ENCODE measurements at regions not wholly inside any gene's neighbourhood (a gene's known extent, or its start where the extent isn't known, plus 50 kb on each side); places are given as distances from the start of the nearest gene placed in this dataset.
"Not testable (repeated sequence)": the region's sequence is repeated elsewhere in the genome, so short reads cannot be mapped to it uniquely, and the experiment has no call there.

- in situ Hi-C loops (cut with HindIII; ENCODE audit: low sequenced_read_pairs) = no loop called here
Measured at GRCh38 chr5:56763711-56764466, 51.5 kb upstream of the MAP3K1 start.

- in situ Hi-C loops (cut with HindIII; ENCODE audit: low sequenced_read_pairs) = no loop called here
Measured at GRCh38 chr5:56763182-56763581, 52.2 kb upstream of the MAP3K1 start.

GRCh38 chr5:56761151-56761885 lies 54.0 kb upstream of the MAP3K1 start:
- in situ Hi-C loops (cut with HindIII; ENCODE audit: low sequenced_read_pairs) = no loop called here

- in situ Hi-C loops (cut with HindIII; ENCODE audit: low sequenced_read_pairs) = no loop called here
Measured at GRCh38 chr5:56760723-56761122, 54.6 kb upstream of the MAP3K1 start.

- in situ Hi-C loops (cut with HindIII; ENCODE audit: low sequenced_read_pairs) = no loop called here
Measured at GRCh38 chr5:56759521-56760216, 55.7 kb upstream of the MAP3K1 start.

- in situ Hi-C loops (cut with HindIII; ENCODE audit: low sequenced_read_pairs) = no loop called here
Measured at GRCh38 chr5:56757077-56757476, 58.3 kb upstream of the MAP3K1 start.

- in situ Hi-C loops (cut with HindIII; ENCODE audit: low sequenced_read_pairs) = no loop called here
Measured at GRCh38 chr5:56755036-56755555, 60.3 kb upstream of the MAP3K1 start.

GRCh38 chr5:56753588-56753987 lies 61.8 kb upstream of the MAP3K1 start:
- in situ Hi-C loops (cut with HindIII; ENCODE audit: low sequenced_read_pairs) = not testable (repeated sequence)

- in situ Hi-C loops (cut with HindIII; ENCODE audit: low sequenced_read_pairs) = no loop called here
Measured at GRCh38 chr5:56751572-56752313, 63.6 kb upstream of the MAP3K1 start.

GRCh38 chr5:56749842-56750241 lies 65.5 kb upstream of the MAP3K1 start:
- in situ Hi-C loops (cut with HindIII; ENCODE audit: low sequenced_read_pairs) = no loop called here

- in situ Hi-C loops (cut with HindIII; ENCODE audit: low sequenced_read_pairs) = no loop called here
Measured at GRCh38 chr5:56746553-56747339, 68.6 kb upstream of the MAP3K1 start.

- in situ Hi-C loops (cut with HindIII; ENCODE audit: low sequenced_read_pairs) = no loop called here
Measured at GRCh38 chr5:56745864-56746263, 69.5 kb upstream of the MAP3K1 start.

GRCh38 chr5:56740868-56741267 lies 74.5 kb upstream of the MAP3K1 start:
- in situ Hi-C loops (cut with HindIII; ENCODE audit: low sequenced_read_pairs) = no loop called here

- in situ Hi-C loops (cut with HindIII; ENCODE audit: low sequenced_read_pairs) = no loop called here
Measured at GRCh38 chr5:56739990-56740389, 75.4 kb upstream of the MAP3K1 start.

GRCh38 chr5:56737951-56738606 lies 77.3 kb upstream of the MAP3K1 start:
- in situ Hi-C loops (cut with HindIII; ENCODE audit: low sequenced_read_pairs) = no loop called here

GRCh38 chr5:56737002-56737621 lies 78.2 kb upstream of the MAP3K1 start:
- in situ Hi-C loops (cut with HindIII; ENCODE audit: low sequenced_read_pairs) = no loop called here

- in situ Hi-C loops (cut with HindIII; ENCODE audit: low sequenced_read_pairs) = no loop called here
Measured at GRCh38 chr5:56735849-56736641, 79.3 kb upstream of the MAP3K1 start.

- in situ Hi-C loops (cut with HindIII; ENCODE audit: low sequenced_read_pairs) = no loop called here
Measured at GRCh38 chr5:56734091-56734694, 81.2 kb upstream of the MAP3K1 start.
